ENCODE measurements at regions not wholly inside any gene's neighbourhood (a gene's known extent, or its start where the extent isn't known, plus 50 kb on each side); places are given as distances from the start of the nearest gene placed in this dataset.
"Not testable (repeated sequence)": the region's sequence is repeated elsewhere in the genome, so short reads cannot be mapped to it uniquely, and the experiment has no call there.

- not testable (repeated sequence) for DNase-seq
Measured at GRCh38 chr10:20652424-20652823, 244.7 kb downstream of the NEBL start.

GRCh38 chr10:20648263-20648874 lies 248.7 kb downstream of the NEBL start:
- DNase-seq, result no peak

GRCh38 chr10:20647756-20648155 lies 249.4 kb downstream of the NEBL start:
- no peak for DNase-seq

GRCh38 chr10:20644421-20644820 lies 252.7 kb downstream of the NEBL start:
- DNase-seq, result no peak

GRCh38 chr10:20641605-20642004 lies 255.5 kb downstream of the NEBL start:
- DNase-seq, result no peak

GRCh38 chr10:20635570-20635969 lies 261.5 kb downstream of the NEBL start:
- DNase-seq, result no peak

- DNase-seq, result no peak
Measured at GRCh38 chr10:20634839-20635238, 262.3 kb downstream of the NEBL start.

- no peak for DNase-seq
Measured at GRCh38 chr10:20633714-20634113, 263.4 kb downstream of the NEBL start.

GRCh38 chr10:20632696-20633095 lies 264.4 kb downstream of the NEBL start:
- no peak for DNase-seq

- DNase-seq, result no peak
Measured at GRCh38 chr10:20631229-20631628, 265.9 kb downstream of the NEBL start.

- no peak for DNase-seq
Measured at GRCh38 chr10:20630092-20630643, 266.9 kb downstream of the NEBL start.

GRCh38 chr10:20627946-20628507 lies 269.1 kb downstream of the NEBL start:
- DNase-seq, result no peak

GRCh38 chr10:20627087-20627486 lies 270.0 kb downstream of the NEBL start:
- DNase-seq, result no peak

- DNase-seq, result no peak
Measured at GRCh38 chr10:20625868-20626267, 271.2 kb downstream of the NEBL start.

- no peak for DNase-seq
Measured at GRCh38 chr10:20624642-20625041, 272.5 kb downstream of the NEBL start.

- DNase-seq, result no peak
Measured at GRCh38 chr10:20623546-20623945, 273.6 kb downstream of the NEBL start.

GRCh38 chr10:20622531-20623211 lies 274.4 kb downstream of the NEBL start:
- no peak for DNase-seq

- DNase-seq, result no peak
Measured at GRCh38 chr10:20620981-20621380, 276.1 kb downstream of the NEBL start.

GRCh38 chr10:20618011-20618547 lies 279.0 kb downstream of the NEBL start:
- no peak for DNase-seq

GRCh38 chr10:20616918-20617810 lies 279.9 kb downstream of the NEBL start:
- no peak for DNase-seq

- DNase-seq, result no peak
Measured at GRCh38 chr10:20616056-20616671, 280.9 kb downstream of the NEBL start.

- DNase-seq, result no peak
Measured at GRCh38 chr10:20615395-20615794, 281.7 kb downstream of the NEBL start.
